GM18861 (cell line): ENCODE measurements at regions not wholly inside any gene's neighbourhood (a gene's known extent, or its start where the extent isn't known, plus 50 kb on each side); places are given as distances from the start of the nearest gene placed in this dataset.
"Not testable (repeated sequence)": the region's sequence is repeated elsewhere in the genome, so short reads cannot be mapped to it uniquely, and the experiment has no call there.

Experiments used
- ATAC-seq: cut with Tn5 transposase; IDR thresholded peaks from one replicate; pipeline ENCODE4 v1.9.1; 2021; ENCODE audit not compliant: unreplicated experiment

DNA sequence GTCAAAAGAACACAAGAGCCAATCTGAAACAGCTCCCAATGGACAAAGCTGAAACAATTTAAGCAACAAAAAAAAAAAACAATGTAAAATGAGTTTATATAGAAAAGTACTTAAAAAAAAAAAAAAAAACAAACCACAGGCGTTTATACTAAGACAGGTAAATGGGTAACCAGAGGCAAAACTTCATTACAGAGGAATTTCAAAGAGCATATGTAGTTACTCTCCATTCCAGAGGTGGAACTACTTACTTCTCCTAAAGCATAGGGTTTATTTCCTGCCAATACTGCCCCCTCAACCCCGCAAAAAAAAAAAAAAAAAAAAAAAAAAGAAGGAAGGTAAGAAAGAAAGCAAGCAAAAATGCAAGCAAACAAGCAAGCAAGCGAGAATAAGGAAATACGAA, 132.9 kb downstream of the LIG4 start:
- ATAC-seq = no peak

- no peak for ATAC-seq
Measured at GRCh38 chr13:108077284-108077683, 138.1 kb downstream of the LIG4 start.

DNA sequence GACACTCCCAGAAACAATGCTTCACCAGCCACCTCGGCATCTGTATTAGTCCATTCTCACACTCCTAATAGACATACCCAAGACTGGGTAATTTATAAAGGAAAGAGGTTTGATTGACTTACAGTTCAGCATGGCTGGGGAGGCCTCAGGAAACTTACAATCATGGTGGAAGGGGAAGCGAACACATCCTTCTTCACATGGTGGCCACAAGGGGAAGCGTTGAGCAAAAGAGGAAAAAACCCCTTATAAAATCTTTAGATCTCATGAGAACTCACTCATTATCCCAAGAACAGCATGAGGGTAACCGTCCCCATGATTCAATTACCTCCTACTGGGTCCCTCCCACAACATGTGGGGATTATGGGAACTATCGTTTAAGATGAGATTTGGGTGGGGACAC, 140.9 kb downstream of the LIG4 start:
- not testable (repeated sequence) for ATAC-seq

DNA sequence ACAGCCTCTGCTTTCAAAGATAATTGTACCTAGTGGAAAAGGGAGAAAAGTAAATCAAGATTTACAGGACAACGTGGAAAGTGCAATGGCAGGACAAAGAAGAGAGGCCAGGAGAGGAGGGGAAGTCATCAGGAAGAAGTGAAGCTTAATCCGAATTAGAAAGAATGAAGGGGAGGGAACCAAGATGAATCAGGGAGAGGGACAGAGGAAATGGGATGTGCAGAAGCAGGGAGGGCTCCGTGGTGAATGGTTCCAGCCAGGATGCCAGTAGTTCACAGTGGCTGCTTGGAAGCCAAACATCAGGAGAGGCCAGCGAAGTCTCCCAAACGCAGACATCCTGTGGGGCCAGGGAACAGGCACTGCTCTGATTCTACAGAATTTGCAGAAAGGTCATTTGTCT, 144.4 kb downstream of the LIG4 start:
- ATAC-seq = no peak

DNA sequence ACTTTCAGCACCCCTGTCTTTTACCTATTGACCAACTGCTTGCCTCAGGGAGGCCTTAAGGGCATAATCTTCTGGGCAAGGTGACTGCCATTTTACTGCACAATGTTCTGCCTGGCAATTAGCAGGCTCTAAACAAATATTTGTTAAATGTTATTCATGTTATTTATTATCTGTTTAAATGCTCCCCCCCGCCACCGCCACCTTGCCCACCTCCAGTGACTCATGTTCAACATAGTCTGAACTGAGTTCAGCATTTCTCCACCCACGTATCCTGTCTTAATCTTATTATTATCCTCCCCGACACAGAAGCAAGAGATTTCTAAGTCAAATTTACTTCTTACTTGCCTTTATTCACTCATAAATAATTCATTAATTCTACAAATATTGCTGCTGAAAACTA, 144.8 kb downstream of the LIG4 start:
- ATAC-seq = no peak

GRCh38 chr13:108069521-108070210, 145.7 kb downstream of the LIG4 start:
- no peak for ATAC-seq

DNA sequence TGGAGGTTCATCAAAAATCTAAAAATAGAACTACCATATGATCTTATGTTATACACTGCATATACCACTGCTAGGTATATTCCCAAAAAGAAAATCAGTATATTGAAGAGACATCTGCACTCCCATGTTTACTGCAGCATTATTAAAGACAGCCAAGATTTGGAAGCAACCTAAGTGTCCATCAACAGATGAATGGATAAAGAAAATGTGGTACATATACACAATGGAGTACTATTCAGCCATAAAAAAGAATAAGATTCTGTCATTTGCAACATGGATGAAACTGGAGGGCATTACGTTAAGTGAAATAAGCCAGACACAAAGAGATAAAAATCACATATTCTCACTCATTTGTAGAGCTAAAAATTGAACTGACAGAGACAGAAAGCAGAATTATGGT, 151.0 kb downstream of the LIG4 start:
- not testable (repeated sequence) for ATAC-seq

- no peak for ATAC-seq
Measured at GRCh38 chr13:108060111-108060510, 155.2 kb downstream of the LIG4 start.

- ATAC-seq = no peak
Measured at GRCh38 chr13:108056278-108056677, 159.1 kb downstream of the LIG4 start.

DNA sequence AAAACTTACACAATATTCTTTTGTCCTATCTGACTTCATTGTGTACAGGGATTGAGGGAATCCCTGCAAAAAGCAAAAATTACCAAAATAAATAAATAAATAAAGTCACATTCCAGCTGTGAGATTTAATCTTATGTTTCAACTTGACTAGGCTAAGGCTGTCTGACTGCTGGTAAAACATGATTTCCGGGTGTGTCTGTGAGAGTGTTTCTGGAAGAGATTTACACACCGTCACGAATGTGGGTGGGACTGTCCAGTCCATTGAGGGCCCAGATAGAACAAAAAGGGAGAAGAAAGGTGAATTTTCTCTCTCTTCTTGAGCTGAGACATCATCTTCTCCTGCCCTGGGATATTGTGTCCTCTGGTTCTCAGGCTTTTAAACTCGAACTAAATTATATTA, 166.1 kb downstream of the LIG4 start:
- no peak for ATAC-seq

- no peak for ATAC-seq
Measured at GRCh38 chr13:108044954-108045353, 170.4 kb downstream of the LIG4 start.

- not testable (repeated sequence) for ATAC-seq
Measured at GRCh38 chr13:108042866-108043265, 172.5 kb downstream of the LIG4 start.

- no peak for ATAC-seq
Measured at GRCh38 chr13:108037348-108037747, 178.0 kb downstream of the LIG4 start.

- no peak for ATAC-seq
Measured at GRCh38 chr13:108036411-108036932, 178.9 kb downstream of the LIG4 start.

DNA sequence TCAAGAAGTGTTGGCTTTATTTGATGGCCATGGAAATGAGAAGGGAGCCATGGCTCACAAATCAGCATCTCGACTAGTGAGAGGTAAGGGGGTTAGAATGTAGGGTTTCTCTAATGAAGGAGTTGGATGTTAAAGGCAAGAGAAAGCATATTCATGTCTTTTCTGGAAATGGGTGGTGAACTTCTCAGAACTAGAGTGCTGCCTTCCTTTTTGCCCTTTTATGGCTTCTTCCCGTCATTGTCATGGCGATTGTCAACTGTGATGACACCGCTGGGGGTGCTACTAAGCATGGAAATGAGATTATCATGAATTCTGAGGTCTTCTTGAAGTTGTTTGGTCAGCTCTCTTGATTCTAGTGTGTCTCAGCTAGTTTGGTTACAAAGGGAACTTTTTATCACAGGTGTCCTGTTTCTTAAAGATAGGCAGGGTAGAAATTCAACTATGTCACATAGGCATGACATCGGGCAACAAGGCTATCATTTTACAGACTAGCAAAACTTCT, 180.4 kb downstream of the LIG4 start:
- ATAC-seq = no peak

- ATAC-seq = no peak
Measured at GRCh38 chr13:108033800-108034707, 181.3 kb downstream of the LIG4 start.

DNA sequence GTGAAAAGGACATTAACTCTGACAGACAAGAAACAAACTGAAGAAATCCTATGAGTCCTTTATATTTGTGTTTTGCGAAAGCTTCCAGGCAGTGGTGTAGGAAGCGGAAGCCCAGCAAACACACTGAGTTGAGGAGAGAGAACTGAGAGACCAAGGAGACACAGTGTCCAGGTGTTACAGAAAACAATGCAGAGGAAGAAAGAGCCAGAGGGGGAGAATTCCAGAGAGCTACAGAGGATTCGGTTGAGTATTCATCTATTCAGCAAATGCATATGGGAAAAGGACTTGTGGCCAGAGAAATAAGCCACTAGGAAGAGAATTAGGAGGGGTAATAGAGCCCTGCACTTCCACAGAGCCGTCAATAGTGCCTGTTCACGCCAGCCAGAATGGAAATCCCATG, 183.5 kb downstream of the LIG4 start:
- ATAC-seq = no peak

DNA sequence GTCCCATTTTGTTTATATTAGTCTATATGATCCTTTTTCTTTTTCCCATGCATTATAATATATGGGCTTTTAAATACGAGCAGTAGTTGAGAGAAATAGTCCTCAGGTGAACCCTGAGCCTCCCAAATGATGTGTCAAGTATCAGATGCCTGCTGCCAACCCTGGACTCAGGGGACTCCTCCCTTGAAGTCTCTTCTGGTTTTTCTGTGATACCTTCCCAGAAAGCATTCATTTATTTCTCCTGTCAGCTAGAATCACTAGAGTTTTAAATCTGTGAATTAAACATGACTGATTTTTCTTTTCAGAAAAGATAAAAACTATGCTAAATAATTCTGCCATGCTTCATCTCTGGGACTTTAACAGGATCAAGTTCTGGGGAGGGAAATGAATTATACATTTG, 184.6 kb downstream of the LIG4 start:
- ATAC-seq = no peak

DNA sequence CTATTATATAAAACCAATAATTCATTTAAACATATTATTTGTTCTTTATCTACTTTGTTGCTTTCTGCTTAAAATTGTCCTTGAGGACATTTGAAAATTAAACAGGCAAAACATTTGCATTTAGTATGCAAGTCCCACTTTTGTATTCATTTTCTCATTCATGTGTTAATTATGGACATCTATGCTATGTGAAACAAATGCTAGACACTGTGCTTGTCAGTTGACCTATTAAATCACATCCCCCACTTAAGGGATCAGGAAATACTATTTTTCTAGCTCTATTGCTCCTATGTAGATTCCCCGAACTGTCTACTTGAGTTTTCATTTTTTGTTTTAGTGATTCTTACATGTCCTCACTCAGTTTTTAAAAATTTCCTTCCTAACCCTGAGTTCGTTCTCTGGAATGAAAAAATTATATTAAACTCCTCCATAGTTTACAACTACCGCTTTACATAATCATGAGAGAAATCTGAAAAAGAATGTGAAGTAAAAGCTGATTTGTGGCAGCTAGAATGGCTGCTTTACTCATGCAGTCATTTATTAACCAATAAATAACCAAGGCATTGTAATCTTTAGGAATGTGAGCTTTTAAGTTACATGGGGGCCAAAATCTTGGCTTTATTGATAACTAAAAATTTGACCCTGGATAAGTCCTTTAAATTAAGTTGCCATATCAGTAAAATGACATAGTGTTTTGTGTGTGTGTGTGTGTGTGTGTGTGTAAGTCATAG, 188.5 kb downstream of the LIG4 start:
- ATAC-seq = no peak

- ATAC-seq = no peak
Measured at GRCh38 chr13:108020027-108020426, 195.3 kb downstream of the LIG4 start.

GRCh38 chr13:108018371-108018870, 196.9 kb downstream of the LIG4 start:
- no peak for ATAC-seq
